Activated CD8-positive, alpha-beta memory T cell treated with anti-CD3 and anti-CD28 coated beads, Interleukin-2, amount 50 U/mL, for 4 hours (primary cell): ENCODE measurements at regions not wholly inside any gene's neighbourhood (a gene's known extent, or its start where the extent isn't known, plus 50 kb on each side); places are given as distances from the start of the nearest gene placed in this dataset.
"Not testable (repeated sequence)": the region's sequence is repeated elsewhere in the genome, so short reads cannot be mapped to it uniquely, and the experiment has no call there.

Experiments
- DNase-seq: peaks from one replicate; pipeline ENCODE4 v3.0.0-alpha.2; 2020

DNA sequence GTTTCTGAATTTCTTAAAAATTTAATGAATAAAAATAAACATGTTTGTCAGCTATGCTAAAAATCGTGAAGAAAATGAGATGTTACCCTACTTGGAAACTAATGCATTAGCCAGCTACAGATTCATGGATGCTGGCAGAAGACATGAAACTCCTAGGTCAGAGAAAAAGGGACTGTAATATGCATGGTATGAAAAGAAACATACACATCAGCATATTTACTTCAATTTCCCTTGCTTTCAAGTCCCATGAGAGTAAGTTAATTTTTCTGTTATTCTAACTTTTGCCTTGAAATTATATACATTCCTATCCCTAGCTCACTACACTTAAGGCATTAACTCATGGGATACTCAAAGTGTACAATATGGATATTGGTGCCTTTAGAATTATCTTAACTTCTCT is 2041.4 kb upstream of the LRRTM1 start:
- no peak for DNase-seq

DNA sequence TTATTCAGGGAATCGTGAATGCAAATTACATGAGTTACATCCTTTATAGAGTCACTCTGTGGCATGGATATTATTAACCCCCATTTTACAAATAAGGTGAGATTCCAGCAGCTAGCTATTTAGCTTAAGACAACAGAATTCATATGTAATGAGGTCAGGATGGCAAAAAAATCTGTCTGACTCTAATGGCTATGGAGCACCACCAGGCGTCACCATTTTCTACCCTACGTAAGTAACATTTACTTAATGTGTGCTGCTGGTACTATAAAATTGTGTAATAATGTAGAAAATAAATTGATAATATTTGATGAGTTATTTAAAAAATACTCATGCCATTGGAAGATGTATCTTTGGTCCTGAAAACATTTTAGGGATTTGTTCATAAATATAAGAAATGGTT is 2040.1 kb upstream of the LRRTM1 start:
- no peak for DNase-seq

DNA sequence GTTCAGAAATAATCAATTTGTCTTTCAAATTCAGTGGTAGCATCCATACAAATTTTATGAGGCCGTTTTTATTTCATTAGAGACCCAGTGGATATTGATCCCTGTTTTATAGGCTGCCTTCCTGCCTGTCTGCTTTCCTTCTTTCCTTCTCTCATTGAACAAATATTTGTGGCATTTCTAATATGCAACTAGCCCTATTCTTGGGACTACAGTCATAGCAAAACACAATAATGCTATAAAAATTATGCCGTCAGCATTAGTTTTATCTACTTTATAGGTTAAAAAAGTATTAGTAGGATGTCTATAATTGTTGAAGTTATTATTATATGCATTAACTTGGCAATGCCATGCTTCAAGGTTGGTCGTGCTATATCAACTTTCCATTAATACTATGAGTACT is 2037.8 kb upstream of the LRRTM1 start:
- DNase-seq = no peak

DNA sequence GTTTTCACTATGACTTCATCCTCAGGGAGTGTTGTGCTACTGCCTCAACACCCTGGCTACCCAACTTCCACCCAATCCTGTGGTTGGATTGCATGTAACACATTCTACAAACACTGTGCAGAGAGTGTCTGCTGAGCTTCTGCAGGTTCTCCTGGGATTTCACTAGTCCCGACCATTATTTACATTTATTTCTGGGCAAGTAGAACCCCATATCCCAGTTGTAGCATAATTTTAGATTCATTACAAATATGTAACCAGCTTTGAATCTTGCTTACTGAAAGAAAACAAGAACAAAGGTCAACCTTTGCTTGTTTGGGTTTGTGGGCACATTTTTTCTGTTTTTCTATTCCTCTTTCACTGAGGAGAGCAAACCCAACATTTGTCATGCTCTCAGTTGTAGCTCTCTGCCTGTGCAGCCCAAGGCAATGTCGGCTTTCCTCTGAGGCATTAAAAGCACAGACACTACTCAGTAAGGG is 2036.1 kb upstream of the LRRTM1 start:
- DNase-seq = no peak

DNA sequence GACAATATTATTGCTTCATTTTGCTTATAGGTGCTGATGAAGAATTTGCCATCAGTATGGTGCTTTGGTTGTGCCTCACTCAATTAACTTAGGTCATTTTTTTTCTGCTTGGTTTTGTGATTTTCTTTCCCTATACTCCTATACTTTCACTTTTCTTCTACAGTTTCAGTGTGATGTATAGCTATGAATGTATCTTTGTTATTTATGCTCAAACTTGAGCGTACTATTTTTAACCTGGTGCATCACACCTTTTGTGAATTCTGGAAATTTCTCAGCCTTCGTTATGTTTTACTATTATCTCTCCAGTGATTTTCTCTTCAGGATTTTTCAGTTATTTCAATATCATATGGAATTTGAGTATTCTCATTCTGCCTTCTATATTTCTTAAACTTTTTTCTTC is 2035.3 kb upstream of the LRRTM1 start:
- DNase-seq = no peak

DNA sequence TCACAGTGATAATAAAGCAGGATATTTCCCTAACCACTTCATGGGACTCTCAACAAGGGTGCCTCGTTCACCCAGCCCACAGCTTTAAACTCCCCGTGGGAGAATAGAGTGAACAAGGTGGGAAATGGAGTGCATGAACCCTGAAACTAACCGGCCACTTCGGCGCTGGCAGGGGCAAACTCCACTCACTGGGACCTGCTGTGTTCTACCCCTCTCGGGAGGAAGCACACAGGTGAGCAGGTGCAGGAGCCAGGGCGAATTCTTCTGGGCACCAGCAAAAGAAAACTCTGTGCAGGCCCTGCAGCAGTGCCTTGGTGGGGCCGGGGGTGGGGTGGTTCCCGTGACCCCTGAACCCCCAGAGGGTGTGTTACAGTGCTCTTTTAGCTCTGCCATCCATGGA is 2029.1 kb upstream of the LRRTM1 start:
- no peak for DNase-seq

DNA sequence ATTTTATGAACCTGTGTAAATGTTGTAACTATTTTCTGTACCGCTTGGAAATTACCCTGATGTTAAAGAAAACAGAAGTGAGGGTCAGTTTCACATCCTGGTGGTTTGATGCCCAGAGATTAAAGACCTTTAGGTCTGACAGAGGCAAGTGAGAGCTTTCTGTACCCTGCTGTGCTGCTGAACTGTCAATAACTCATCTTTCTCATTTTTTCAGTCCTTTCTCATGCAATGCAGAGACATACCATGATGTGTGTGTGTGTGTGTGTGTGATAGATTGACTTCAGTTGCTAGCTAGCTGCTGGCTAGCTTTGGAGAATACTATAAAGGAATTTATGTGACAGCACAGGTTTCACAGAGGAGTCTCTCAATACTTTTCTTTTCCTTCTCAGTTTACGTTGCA is 2025.6 kb upstream of the LRRTM1 start:
- no peak for DNase-seq

DNA sequence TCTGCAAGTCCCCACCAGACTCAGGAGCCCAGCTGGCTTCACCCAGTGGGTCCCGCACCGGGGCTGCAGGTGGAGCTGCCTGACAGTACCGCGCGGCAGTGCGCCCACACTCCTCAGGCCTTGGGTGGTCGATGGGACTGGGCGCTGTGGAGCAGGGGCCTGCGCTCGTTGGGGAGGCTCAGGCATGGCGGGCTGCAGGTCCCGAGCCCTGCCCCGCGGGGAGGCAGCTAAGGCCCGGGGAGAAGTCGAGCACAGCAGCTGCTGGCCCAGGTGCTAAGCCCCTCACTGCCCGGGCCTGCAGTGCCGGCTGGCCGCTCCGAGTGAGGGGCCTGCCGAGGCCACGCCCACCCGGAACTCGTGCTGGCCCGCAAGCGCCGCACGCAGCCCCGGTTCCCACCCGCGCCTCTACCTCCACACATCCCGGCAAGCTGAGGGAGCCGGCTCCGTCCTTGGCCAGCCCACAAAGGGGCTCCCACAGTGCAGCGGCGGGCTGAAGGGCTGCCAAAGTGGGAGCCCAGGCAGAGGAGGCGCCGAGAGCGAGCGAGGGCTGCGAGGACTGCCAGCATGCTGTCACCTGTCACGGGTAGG is 2021.7 kb upstream of the LRRTM1 start:
- DNase-seq = not testable (repeated sequence)

DNA sequence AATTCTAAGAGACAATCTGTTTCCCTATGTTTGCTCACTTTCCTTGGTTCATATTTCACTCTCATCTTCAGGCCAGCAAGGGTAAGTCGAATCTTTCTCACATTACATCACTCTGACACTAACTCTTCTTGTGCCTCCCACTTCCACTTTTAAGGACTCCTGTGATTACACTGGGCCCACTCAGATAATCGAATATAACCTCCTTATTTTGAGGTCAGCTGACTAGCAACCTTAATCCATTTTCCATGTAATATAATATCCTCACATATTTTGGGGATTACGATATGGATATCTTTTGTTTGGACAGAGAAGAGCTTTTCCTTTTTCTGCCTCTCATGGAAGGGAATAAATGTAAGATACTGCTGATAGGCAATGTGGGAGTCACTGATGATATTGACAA is 2015.7 kb upstream of the LRRTM1 start:
- DNase-seq = no peak

DNA sequence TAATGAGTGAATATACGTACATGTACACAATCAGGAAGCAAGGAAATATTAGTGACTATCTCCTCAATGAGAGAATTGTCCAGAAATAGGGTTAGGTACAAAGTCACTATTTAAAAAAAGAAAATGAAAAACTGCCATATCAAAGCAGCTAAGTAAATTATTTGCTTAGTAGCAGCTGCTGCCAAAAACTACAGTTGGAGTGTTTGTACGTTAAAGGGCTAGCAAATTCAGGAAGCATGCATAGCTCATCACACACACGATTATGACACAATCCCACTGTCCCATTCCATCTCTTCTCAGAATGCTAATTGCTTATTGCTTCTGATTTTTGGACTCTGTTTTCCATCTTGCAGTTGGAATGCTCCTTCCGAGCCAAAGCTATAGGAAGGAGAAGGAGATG is 2012.5 kb upstream of the LRRTM1 start:
- no peak for DNase-seq

DNA sequence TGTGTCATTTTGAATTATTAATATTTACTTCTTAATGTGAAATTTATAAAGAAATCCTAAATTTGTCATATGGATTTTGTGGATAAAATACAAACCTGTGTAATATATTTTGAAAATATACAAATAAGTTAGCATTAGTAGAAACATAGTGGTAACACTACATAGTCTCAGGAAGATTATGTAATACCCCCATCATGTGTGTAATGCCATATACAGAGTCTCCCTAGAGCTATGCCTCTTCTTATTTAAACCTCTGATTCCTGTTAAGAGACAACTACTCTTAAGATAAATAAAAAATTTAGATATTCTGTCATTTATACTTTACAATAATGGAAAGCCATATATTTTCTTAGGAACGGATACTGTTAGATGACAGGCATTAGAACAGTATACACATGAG is 2012.0 kb upstream of the LRRTM1 start:
- no peak for DNase-seq

DNA sequence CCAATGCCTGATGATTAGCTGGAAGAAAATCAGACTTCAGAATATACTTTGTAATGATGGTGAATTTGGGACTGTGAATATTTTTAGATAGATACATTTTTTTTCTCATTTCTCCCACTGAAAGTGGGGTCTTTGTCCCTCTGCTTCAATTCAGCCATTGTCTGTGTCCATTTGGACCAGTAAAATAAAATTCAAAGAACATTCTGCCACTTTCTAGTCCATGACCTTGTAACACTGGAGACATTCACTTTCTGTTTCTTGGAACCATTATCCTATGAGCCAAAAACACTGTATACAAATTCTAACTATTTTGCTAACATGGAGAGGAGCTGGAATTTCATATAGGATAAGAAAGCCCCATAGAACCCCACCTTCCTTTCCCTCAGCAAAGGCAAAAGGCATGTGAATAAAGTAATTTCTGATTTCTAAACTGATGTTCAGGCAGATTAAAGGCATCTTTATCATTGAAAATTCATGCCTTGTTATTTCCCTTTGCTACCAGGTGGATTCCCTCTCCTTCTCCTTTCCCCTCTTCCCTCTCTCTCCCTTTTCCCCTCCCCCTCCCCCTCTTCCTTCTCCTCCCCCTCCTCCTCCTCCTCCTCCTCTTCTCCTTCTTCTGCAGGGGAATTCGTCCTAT is 2010.4 kb upstream of the LRRTM1 start:
- DNase-seq = no peak

DNA sequence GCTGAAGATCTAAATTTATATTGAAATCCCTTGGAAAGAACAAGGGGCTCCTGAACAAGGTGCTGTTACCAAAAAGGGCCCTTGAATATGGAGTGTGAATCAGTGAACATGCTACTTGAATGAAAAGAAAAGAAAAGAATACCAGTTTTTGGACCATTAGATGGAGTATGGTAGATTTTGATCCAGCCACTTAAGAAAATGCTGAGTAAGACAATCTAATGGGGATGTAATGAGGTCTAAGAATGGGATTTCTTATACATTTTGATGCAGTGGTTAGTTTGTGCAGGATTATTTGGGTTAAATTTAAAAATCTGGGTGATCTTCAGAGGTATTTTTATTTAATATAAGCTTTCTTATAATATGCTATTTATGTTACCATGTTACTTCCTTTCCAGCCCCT is 2003.0 kb upstream of the LRRTM1 start:
- no peak for DNase-seq

DNA sequence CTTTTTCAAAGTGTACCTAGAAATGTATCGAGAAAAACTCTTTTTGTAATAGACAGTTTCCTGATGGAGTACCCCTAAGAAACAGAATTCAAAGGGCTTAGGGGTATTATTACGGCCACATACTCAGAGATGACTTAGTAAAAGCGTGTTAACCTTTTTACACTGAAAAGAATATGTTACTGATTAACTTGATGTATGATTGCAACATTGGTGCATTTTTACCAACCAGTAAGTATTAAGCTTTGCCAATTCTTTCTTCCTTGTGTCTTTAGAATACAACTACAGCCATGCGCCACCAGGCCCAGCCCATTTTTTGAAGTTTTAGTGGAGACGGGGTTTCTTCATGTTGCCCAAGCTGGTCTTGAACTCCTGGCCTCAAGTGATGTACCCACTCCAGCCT is 1997.0 kb upstream of the LRRTM1 start:
- no peak for DNase-seq

DNA sequence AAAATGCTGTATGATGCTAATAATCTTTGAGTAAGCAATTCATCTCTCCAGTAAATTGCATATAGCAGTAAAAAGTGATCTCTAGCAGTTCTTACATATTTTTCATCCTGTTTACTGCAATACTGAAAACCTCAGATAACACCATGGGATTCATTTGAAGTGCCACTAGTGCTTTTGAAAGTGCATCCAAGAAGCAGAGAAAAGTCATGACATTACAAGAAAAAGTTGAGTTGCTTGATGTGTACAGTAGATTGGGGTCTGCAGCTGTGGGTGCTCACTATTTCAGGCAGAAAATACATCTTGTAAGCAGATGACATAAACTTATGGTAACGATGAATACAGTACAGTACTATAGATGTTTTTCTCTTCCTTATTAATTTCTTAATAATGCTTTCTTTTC is 1984.9 kb upstream of the LRRTM1 start:
- DNase-seq = no peak

DNA sequence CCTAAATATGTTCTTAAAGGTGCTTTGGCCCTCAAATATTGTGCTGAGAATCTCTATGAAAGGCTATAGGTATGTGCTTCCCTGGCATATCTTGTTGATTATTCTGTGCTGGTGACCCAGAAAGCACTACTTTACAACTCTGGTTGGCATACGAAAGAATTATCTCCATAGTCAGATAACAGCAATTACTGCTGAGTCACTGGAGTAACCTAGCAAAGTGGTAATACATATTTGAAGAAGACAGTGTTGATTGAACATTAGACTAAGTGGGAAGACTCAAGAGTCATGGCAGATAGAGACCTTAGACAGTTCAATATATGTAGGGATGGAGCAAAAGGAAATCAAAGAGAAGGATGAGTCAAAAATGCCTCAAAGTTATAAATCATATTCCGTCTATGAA is 1978.5 kb upstream of the LRRTM1 start:
- no peak for DNase-seq

DNA sequence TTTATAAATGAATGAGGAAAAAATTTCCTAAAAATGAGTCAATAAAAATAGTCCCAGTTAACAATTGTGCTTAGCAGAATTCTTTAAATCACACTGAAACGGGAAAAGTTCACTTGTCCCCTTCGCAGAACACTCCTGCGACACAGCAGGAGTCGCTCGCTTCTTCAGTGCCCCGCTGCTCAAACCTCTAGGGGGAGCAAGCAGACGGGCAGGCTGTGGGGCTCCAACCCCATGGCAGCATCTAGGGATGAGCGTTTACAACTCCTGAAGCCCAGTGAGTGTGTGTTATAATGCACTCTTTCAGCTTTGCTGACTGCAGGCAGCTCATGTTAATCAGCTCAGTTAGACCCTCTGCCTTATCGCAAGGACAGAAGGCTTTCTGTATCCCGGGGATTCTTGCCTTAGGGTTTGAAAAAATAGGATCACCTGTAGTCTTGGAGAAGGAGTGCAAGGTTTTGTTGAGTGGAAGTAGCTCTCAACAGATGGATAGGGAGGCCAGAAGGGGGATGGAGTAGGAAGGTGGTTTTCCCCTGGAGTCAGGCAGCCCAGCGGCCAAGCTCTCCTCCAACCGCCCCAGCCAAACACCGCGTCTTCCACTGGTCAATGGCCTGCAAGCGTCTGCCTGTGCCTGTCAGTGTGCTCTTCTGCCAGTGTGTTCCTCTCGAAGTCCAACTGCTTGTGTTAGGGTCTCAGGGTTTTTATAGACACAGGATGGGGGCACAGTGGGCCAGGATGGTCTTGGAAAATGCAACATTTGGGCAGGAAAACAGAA is 1977.7 kb upstream of the LRRTM1 start:
- no peak for DNase-seq

DNA sequence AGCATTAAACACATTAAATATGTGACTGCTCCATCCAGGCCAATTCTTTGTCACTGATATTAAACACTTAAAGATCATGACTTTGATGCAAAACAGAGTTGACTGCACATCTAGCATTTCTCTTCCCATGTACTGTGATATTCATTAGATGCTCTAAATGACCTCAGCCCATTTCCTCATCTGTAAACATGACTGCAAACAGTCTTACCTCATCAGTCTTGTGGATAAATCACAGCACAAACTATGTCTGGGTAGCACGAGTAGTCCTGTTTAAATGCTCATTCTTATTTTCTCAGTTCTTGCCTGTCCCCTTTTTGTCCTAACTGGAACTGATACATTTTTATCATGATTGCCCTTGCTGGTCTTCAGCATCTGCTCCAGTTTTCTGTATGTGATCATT is 1974.8 kb upstream of the LRRTM1 start:
- DNase-seq = no peak

DNA sequence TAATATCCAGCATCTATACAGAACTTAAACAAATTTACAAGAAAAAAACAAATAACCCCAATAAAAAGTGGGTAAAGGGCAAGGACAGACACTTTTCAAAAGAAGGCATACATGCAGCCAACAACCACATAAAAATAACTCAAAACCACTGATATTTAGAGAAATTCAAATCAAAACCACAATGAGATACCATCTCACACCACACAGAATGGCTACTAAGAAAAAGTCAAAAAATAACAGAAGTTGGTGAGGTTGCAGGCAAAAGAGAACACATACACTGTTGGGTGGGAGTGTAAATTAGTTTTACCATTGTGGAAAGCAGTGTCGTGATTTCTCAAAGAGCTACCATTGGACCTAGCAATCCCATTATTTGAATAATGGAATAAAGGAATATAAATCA is 1973.9 kb upstream of the LRRTM1 start:
- DNase-seq = no peak

DNA sequence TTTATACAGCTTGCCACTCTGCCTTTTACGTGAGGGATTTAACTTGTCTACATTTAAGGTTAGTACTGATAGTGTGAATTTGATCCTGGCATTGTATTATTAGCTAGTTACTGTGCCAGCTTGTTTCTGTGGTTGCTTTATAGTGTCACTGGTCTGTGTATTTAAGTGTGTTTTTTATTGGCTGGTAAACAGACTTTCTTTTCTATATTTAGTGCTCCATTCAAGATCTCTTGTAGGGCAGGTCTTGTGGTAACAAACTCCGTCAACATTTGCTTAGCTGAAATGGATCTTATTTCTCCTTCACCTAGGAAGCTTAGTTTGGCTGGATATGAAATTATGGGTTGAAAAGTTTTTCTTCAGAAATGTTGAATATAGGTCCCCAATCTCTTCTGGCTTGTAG is 1971.0 kb upstream of the LRRTM1 start:
- DNase-seq = no peak

DNA sequence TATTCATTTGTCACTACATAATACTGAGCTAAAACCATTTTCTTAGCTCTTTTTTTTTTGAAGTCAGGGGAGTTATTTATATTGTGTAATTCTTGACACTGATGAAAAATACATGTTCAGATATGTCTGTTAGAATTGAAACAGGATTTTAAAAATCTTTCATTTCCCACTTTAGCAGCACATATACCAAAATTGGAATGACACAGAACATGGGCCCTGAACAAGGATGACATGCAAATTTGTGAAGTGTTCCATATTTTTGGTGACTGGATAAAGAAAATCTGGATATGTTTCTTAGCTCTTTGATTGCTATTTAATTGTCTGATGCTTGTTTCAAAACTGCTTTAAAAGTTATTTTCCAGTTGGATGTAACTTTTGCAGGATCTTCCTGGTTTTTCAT is 1963.9 kb upstream of the LRRTM1 start:
- DNase-seq = no peak

DNA sequence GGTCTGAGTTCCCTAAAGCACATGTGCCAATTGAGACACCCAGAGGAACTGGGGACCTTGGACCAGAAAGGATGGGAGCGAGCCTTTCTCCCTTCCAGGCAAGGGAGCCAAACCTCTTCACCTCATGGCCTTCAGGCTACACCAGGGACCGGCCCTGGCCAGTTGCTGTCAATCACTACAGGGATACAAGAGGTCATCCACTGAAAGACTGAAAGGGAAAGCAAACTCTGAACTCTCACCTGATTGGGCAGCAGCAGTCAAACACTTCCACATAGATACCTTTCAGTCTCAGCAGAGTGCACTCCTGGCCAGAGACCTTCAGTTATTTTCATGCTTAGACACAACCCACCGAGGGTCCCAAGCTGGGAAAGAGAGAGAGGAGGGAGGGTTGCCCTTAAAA is 1956.0 kb upstream of the LRRTM1 start:
- DNase-seq = no peak

DNA sequence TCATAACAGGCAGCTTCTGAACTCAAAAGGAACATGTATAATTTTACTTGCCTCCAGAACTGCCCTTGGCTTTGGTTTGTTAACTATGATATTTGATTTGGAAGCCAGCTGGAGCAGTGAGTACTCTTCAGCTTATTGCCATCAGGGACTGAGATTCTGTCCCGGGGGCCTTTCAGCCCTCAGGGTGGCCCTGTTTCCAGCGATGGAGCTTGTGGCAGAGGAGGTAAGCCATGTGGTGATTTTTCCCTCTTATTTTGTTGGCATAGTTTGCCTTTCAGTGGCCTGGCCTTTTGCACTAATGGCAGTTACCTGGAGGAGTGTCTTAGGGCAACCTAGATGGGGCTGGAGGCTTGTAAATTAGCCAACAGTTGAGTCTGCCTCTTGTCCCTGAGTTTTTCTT is 1955.0 kb upstream of the LRRTM1 start:
- DNase-seq = no peak

DNA sequence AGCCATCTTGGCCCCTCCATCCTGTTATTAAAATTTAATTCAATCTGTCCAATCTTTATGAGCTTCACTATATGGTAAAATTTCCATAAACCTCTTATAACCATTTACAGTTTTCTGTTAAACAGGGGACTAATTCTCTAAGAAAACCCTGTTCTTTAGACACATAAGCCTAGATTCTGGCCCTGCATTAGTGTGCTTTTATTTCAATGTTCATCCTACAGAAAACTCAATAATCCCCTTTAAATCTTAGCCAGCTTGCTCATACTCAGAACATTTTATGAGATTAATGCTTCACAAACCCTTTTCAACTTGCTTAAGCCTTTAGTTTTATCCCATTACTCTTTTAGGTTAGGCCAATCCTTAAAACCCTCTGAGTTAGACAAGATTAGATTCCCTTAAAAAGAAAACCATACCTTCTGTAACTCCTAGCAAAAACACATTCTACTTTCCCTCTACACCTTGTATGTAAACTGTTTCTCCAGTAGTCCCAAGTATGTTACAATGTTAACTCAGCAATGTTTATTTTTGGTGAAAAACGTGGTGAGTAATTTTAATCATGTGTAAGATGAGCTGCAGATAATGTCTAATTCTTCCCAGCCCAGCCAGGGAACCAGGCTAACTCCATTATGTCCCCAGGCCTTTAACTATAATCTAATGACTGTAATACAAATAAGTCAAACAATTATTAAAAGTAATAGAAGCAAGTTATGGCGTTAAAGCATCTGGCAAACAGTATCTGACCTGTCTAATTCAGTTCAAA is 1953.4 kb upstream of the LRRTM1 start:
- DNase-seq = no peak
